HCT116 (cell line): ENCODE measurements at regions not wholly inside any gene's neighbourhood (a gene's known extent, or its start where the extent isn't known, plus 50 kb on each side); places are given as distances from the start of the nearest gene placed in this dataset.

Source experiments
- ATAC-seq: fragments of 200-7000 bp; cut with Tn5 transposase; 2 replicates; pipeline ENCODE4 v1.9.1; 2020; ENCODE audit warnings: mild to moderate bottlenecking, moderate library complexity
- BruUV-seq: library from RNA; stranded (reverse); fragments of 400-500 nt; replicated peaks from 2 replicates; lab custom pipeline; 2021; lab: Mats Ljungman, UMichigan
- CTCF ChIA-PET: fragments of 300-600 bp; sonication (Branson Sonifier 250); formaldehyde crosslinking; loops from one replicate; lab custom pipeline; 2021; ENCODE audit warnings: antibody characterized with exemption; lab: Charles Lee
- POLR2A ChIA-PET: fragments of 300-600, 350-600 bp; sonication (Branson Sonifier 250); formaldehyde crosslinking; loops from one replicate; lab custom pipeline; 2021; ENCODE audit warnings: antibody characterized with exemption; lab: Charles Lee
- RAD21 ChIA-PET, 2 experiments: fragments of 300-600 bp; sonication (Branson Sonifier 250); formaldehyde crosslinking; loops; one replicate each; lab custom pipeline; 2023; ENCODE audit warnings: low total read pairs in 2 of 2; ENCODE audit not compliant: uncharacterized antibody in 2 of 2, unreplicated experiment in 2 of 2, low non-redundant PET in 1 of 2; lab: Charles Lee
- DNase-seq: peaks from one replicate; pipeline ENCODE4 v3.0.0-alpha.2; 2010; ENCODE audit warnings: low read depth, low spot score
- H2AFZ ChIP-seq: fragments of 200-600 bp; shearing (Covaris generic), sonication (generic); 2 replicates; pipeline ENCODE4 v1.6.1; 2017; ENCODE audit warnings: low read depth, mixed run types, mixed read lengths, antibody characterized with exemption, low read length; ENCODE audit not compliant: poor library complexity, severe bottlenecking
- H3K27ac ChIP-seq: 2 replicates; pipeline ENCODE4 v1.5.1; 2012; ENCODE audit warnings: low read depth, low read length
- H3K27me3 ChIP-seq: fragments of 200-600 bp; sonication (generic); 2 replicates; pipeline ENCODE4 v1.6.1; 2016; ENCODE audit warnings: mixed run types, low read length, mixed read lengths; ENCODE audit not compliant: insufficient read depth
- H3K36me3 ChIP-seq, 2 experiments: fragments of 200-500 bp in 1 of 2; fragments of 200-600 bp in 1 of 2; sonication (Bioruptor generic) in 1 of 2; sonication (generic) in 1 of 2; 2 replicates each; pipeline versions ENCODE4 v1.5.1 to v1.6.1; 2014 to 2016; ENCODE audit warnings: low read length in 2 of 2, inconsistent platforms in 1 of 2, mixed read lengths in 1 of 2, mixed run types in 1 of 2; ENCODE audit not compliant: insufficient read depth in 2 of 2, control insufficient read depth in 1 of 2
- H3K4me1 ChIP-seq, 2 experiments: fragments of 200-600 bp in 1 of 2; sonication (generic) in 1 of 2; 2 replicates each; pipeline versions ENCODE4 v1.5.1 to v1.6.1; 2012 to 2017; ENCODE audit warnings: low read length in 2 of 2, inconsistent platforms in 1 of 2, mild to moderate bottlenecking in 1 of 2, mixed read lengths in 1 of 2, mixed run types in 1 of 2, moderate library complexity in 1 of 2; ENCODE audit not compliant: insufficient read depth in 2 of 2, control insufficient read depth in 1 of 2
- H3K4me2 ChIP-seq: fragments of 200-600 bp; sonication (generic); 2 replicates; pipeline ENCODE4 v1.6.1; 2017; ENCODE audit warnings: mixed run types, low read length, mixed read lengths
- H3K4me3 ChIP-seq, 2 experiments: fragments of 200-600 bp in 1 of 2; sonication (generic) in 1 of 2; replicated peaks in 1 of 2; 2 replicates each; pipeline ENCODE4 v1.5.1; 2011 to 2016; ENCODE audit warnings: low read length in 2 of 2, control low read depth in 1 of 2, low read depth in 1 of 2, mild to moderate bottlenecking in 1 of 2, mixed read lengths in 1 of 2, mixed run types in 1 of 2
- H3K79me2 ChIP-seq: fragments of 200-600 bp; sonication (generic); 2 replicates; pipeline ENCODE4 v1.6.1; 2017; ENCODE audit warnings: mild to moderate bottlenecking, mixed run types, low read length, moderate library complexity, mixed read lengths; ENCODE audit not compliant: insufficient read depth
- H3K9ac ChIP-seq: fragments of 200-600 bp; sonication (generic); 2 replicates; pipeline ENCODE4 v1.6.1; 2016; ENCODE audit warnings: low read length, mixed read lengths
- H3K9me2 ChIP-seq: fragments of 200-600 bp; sonication (generic), shearing (Covaris generic); 2 replicates; pipeline ENCODE4 v1.6.1; 2017; ENCODE audit warnings: mixed run types, mild to moderate bottlenecking, moderate library complexity; ENCODE audit not compliant: insufficient read depth
- H3K9me3 ChIP-seq, 2 experiments: fragments of 200-500 bp in 1 of 2; fragments of 200-600 bp in 1 of 2; sonication (Bioruptor generic) in 1 of 2; sonication (generic) in 1 of 2; 2 replicates each; pipeline ENCODE4 v1.6.1; 2014 to 2017; ENCODE audit warnings: low read length in 2 of 2, mixed read lengths in 2 of 2, inconsistent platforms in 1 of 2, low read depth in 1 of 2, mild to moderate bottlenecking in 1 of 2, mixed run types in 1 of 2, moderate library complexity in 1 of 2; ENCODE audit not compliant: control insufficient read depth in 1 of 2, insufficient read depth in 1 of 2
- H4K20me1 ChIP-seq: fragments of 200-600 bp; sonication (generic), shearing (Covaris generic); 2 replicates; pipeline ENCODE4 v1.6.1; 2017; ENCODE audit warnings: mixed run types, mild to moderate bottlenecking, moderate library complexity; ENCODE audit not compliant: insufficient read depth
- CBX3 ChIP-seq: IDR thresholded peaks from 2 replicates; pipeline ENCODE4 v1.6.1; 2012; ENCODE audit warnings: low read depth
- EZH2phosphoT487 ChIP-seq: fragments of 200-600 bp; IDR thresholded peaks from 2 replicates; pipeline ENCODE4 v1.6.1; 2018; ENCODE audit warnings: antibody characterized with exemption, borderline replicate concordance
- POLR2AphosphoS5 ChIP-seq: IDR thresholded peaks from 2 replicates; pipeline ENCODE4 v1.6.1; 2011; ENCODE audit warnings: mild to moderate bottlenecking, low read depth, low read length, moderate library complexity
- RAD21 ChIP-seq: IDR thresholded peaks from 2 replicates; pipeline ENCODE4 v1.6.1; 2012; ENCODE audit warnings: low read depth, mild to moderate bottlenecking
- SIN3A ChIP-seq: IDR thresholded peaks from 2 replicates; pipeline ENCODE4 v1.6.1; 2012; ENCODE audit warnings: low read depth
- SP1 ChIP-seq: IDR thresholded peaks from 2 replicates; pipeline ENCODE4 v1.6.1; 2012; ENCODE audit warnings: low read depth
- SRF ChIP-seq: IDR thresholded peaks from 2 replicates; pipeline ENCODE4 v1.6.1; 2012; ENCODE audit warnings: low read depth
- TCF7L2 ChIP-seq: IDR thresholded peaks from 2 replicates; pipeline ENCODE4 v1.7.0; 2011; ENCODE audit warnings: borderline replicate concordance, inconsistent platforms; ENCODE audit not compliant: insufficient read depth, insufficient read length; ENCODE audit errors: extremely low read depth
- intact Hi-C: fragments of 100-400 bp; cut with micrococcal nuclease; formaldehyde crosslinking; loops from 2 replicates; pipeline ENCODE4 v1.10.0; 2022
- TF ChIP-seq, protein P1 (sequence below): IDR thresholded peaks from 2 replicates; pipeline ENCODE4 v1.6.1; 2012
- TF ChIP-seq, protein P2 (sequence below), 3 experiments: fragments of 200-600 bp in 1 of 3; sonication (generic) in 1 of 3; IDR thresholded peaks in 2 of 3; conservative IDR thresholded peaks in 1 of 3; 2 replicates each; pipeline ENCODE4 v1.5.1; 2012 to 2017; ENCODE audit warnings: low read depth in 2 of 3, low read length in 2 of 3, antibody characterized with exemption in 1 of 3, borderline replicate concordance in 1 of 3, control low read depth in 1 of 3, mild to moderate bottlenecking in 1 of 3, mixed read lengths in 1 of 3, mixed run types in 1 of 3, moderate library complexity in 1 of 3; ENCODE audit not compliant: insufficient read depth in 1 of 3
- TF ChIP-seq, protein P3 (sequence below): IDR thresholded peaks from 2 replicates; pipeline ENCODE4 v1.6.1; 2011; ENCODE audit warnings: mild to moderate bottlenecking, low read length, moderate library complexity; ENCODE audit not compliant: insufficient replicate concordance; ENCODE audit errors: extremely low read depth

DNA sequence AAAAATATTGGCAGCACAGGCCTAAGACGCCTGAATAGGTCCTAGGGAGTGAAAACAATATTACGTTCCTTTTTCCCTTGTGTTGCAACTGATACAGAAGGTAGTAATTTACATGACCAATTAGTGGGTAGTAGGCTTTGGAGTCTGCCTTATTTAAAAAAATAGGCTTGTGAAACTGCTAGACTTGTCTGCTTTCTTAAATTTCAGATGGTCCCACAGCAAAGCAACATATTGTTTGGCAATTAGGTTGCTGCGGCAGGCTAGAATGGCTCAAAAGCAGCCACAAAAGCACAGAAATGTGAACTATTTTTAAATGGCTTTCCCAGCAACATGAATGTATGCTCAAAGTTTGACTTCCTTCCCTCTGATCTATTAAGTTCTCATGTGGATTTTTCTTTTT is 211.9 kb downstream of the TTC8 start:
- Histone ChIP-seq H3K79me2 (no peaks in the 10 kb centered on the region), H3K9ac (no peak overlapping the region), H3K4me3 (no peak overlapping the region), H3K27me3 (no peaks in the 10 kb centered on the region), H3K4me1 (peaks cover 3 to 17% of the 10 kb centered on the region in 2 experiments), H3K4me2 (no peak overlapping the region), H3K9me3 (no peaks in the 10 kb centered on the region), H4K20me1 (no peaks in the 10 kb centered on the region), H3K36me3 (no peaks in the 10 kb centered on the region), H3K9me2 (no peaks in the 10 kb centered on the region), H3K27ac (no peak overlapping the region), H2AFZ (no peak overlapping the region)
- POLR2A ChIA-PET = no interaction called here
- TF ChIP-seq CBX3 (no peak), RAD21 (no peak), TCF7L2 (no peak), SP1 (no peak), POLR2AphosphoS5 (no peak), SRF (no peak), EZH2phosphoT487 (no peak), SIN3A (no peak)
- TF ChIP-seq, protein P1, sequence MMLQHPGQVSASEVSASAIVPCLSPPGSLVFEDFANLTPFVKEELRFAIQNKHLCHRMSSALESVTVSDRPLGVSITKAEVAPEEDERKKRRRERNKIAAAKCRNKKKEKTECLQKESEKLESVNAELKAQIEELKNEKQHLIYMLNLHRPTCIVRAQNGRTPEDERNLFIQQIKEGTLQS = no peak
- TF ChIP-seq, protein P2, sequence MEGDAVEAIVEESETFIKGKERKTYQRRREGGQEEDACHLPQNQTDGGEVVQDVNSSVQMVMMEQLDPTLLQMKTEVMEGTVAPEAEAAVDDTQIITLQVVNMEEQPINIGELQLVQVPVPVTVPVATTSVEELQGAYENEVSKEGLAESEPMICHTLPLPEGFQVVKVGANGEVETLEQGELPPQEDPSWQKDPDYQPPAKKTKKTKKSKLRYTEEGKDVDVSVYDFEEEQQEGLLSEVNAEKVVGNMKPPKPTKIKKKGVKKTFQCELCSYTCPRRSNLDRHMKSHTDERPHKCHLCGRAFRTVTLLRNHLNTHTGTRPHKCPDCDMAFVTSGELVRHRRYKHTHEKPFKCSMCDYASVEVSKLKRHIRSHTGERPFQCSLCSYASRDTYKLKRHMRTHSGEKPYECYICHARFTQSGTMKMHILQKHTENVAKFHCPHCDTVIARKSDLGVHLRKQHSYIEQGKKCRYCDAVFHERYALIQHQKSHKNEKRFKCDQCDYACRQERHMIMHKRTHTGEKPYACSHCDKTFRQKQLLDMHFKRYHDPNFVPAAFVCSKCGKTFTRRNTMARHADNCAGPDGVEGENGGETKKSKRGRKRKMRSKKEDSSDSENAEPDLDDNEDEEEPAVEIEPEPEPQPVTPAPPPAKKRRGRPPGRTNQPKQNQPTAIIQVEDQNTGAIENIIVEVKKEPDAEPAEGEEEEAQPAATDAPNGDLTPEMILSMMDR (IDR thresholded peaks at IDR 0.05 in 2 of 3, conservative IDR thresholded peaks at IDR 0.05 in 1 of 3; ENCODE audit: borderline replicate concordance in 1 of 3, insufficient read depth in 1 of 3, low read depth in 2 of 3, low read length in 2 of 3) = no peak
- TF ChIP-seq, protein P3, sequence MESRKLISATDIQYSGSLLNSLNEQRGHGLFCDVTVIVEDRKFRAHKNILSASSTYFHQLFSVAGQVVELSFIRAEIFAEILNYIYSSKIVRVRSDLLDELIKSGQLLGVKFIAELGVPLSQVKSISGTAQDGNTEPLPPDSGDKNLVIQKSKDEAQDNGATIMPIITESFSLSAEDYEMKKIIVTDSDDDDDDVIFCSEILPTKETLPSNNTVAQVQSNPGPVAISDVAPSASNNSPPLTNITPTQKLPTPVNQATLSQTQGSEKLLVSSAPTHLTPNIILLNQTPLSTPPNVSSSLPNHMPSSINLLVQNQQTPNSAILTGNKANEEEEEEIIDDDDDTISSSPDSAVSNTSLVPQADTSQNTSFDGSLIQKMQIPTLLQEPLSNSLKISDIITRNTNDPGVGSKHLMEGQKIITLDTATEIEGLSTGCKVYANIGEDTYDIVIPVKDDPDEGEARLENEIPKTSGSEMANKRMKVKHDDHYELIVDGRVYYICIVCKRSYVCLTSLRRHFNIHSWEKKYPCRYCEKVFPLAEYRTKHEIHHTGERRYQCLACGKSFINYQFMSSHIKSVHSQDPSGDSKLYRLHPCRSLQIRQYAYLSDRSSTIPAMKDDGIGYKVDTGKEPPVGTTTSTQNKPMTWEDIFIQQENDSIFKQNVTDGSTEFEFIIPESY = no peak
- CTCF ChIA-PET = no interaction called here
- no peak for DNase-seq
- intact Hi-C loops = no loop called here
- RAD21 ChIA-PET = no interaction called here
- BruUV-seq = no TSS peak
- no peak for ATAC-seq
